Neural crest cell (in vitro differentiated cells): ENCODE measurements at regions not wholly inside any gene's neighbourhood (a gene's known extent, or its start where the extent isn't known, plus 50 kb on each side); places are given as distances from the start of the nearest gene placed in this dataset.

Source experiments
- DNase-seq: peaks from one replicate; pipeline ENCODE4 v3.0.0; 2021; ENCODE audit warnings: low read depth, mixed read lengths, low spot score
- H3K27ac Mint-ChIP-seq: one replicate; pipeline ENCODE4 v1.8.0; 2021; ENCODE audit warnings: mild to moderate bottlenecking, mixed read lengths; ENCODE audit not compliant: unreplicated experiment
- H3K27me3 Mint-ChIP-seq: 2 replicates; pipeline ENCODE4 v1.8.0; 2021; ENCODE audit warnings: low read depth, mild to moderate bottlenecking, mixed read lengths
- H3K36me3 Mint-ChIP-seq: 2 replicates; pipeline ENCODE4 v1.8.0; 2021; ENCODE audit warnings: low read depth, mild to moderate bottlenecking, mixed read lengths
- H3K4me1 Mint-ChIP-seq: 2 replicates; pipeline ENCODE4 v1.8.0; 2021; ENCODE audit warnings: mixed read lengths
- H3K4me3 Mint-ChIP-seq: one replicate; pipeline ENCODE4 v1.8.0; 2021; ENCODE audit warnings: mild to moderate bottlenecking, mixed read lengths
- H3K9me3 Mint-ChIP-seq: 2 replicates; pipeline ENCODE4 v1.8.0; 2021; ENCODE audit warnings: mixed read lengths
- CTCF ChIP-seq: fragments of 200-600 bp; sonication (generic); conservative IDR thresholded peaks from 2 replicates; pipeline ENCODE4 v1.5.0; 2021; ENCODE audit warnings: antibody characterized with exemption, mild to moderate bottlenecking

GRCh38 chr16:64013856-64014255, 1108.0 kb downstream of the CDH11 start:
- Mint-ChIP-seq H3K27ac (no peak overlapping the region), H3K4me1 (no peaks in the 10 kb centered on the region), H3K36me3 (peaks cover 2% of the 10 kb centered on the region), H3K27me3 (no peaks in the 10 kb centered on the region), H3K9me3 (no peaks in the 10 kb centered on the region), H3K4me3 (no peak overlapping the region)
- TF ChIP-seq CTCF, result no peak
- no peak for DNase-seq

GRCh38 chr16:64012166-64012565, 1109.7 kb downstream of the CDH11 start:
- Mint-ChIP-seq H3K27ac (no peak overlapping the region), H3K4me1 (no peaks in the 10 kb centered on the region), H3K9me3 (no peaks in the 10 kb centered on the region), H3K4me3 (no peak overlapping the region), H3K36me3 (peaks cover 2% of the 10 kb centered on the region), H3K27me3 (no peaks in the 10 kb centered on the region)
- no peak for TF ChIP-seq CTCF
- no peak for DNase-seq

- Mint-ChIP-seq H3K9me3 (no peaks in the 10 kb centered on the region), H3K27me3 (no peaks in the 10 kb centered on the region), H3K4me3 (no peak overlapping the region), H3K4me1 (no peaks in the 10 kb centered on the region), H3K27ac (no peak overlapping the region), H3K36me3 (peaks cover 2% of the 10 kb centered on the region)
- DNase-seq, result no peak
- TF ChIP-seq CTCF, result no peak
Observed at GRCh38 chr16:64011650-64012049, 1110.2 kb downstream of the CDH11 start.

- Mint-ChIP-seq H3K27ac (no peak overlapping the region), H3K9me3 (no peaks in the 10 kb centered on the region), H3K36me3 (peaks cover 6% of the 10 kb centered on the region), H3K4me3 (no peak overlapping the region), H3K27me3 (no peaks in the 10 kb centered on the region), H3K4me1 (no peaks in the 10 kb centered on the region)
- no peak for TF ChIP-seq CTCF
- no peak for DNase-seq
Observed at GRCh38 chr16:64008131-64008530, 1113.7 kb downstream of the CDH11 start.

GRCh38 chr16:64004116-64004515, 1117.7 kb downstream of the CDH11 start:
- H3K4me3 Mint-ChIP-seq, result no peak overlapping the region
- DNase-seq, result no peak
- H3K4me1 Mint-ChIP-seq, result no peaks in the 10 kb centered on the region
- H3K27ac Mint-ChIP-seq, result no peak overlapping the region
- no peaks in the 10 kb centered on the region for H3K27me3 Mint-ChIP-seq
- no peak for TF ChIP-seq CTCF
- H3K9me3 Mint-ChIP-seq, result peaks cover 4% of the 10 kb centered on the region
- peaks cover 4% of the 10 kb centered on the region for H3K36me3 Mint-ChIP-seq

GRCh38 chr16:63995025-63995424, 1126.8 kb downstream of the CDH11 start:
- H3K27ac Mint-ChIP-seq, result no peak overlapping the region
- peaks cover 3% of the 10 kb centered on the region for H3K27me3 Mint-ChIP-seq
- no peak for DNase-seq
- H3K36me3 Mint-ChIP-seq, result no peaks in the 10 kb centered on the region
- peaks cover 6% of the 10 kb centered on the region for H3K4me1 Mint-ChIP-seq
- H3K4me3 Mint-ChIP-seq, result no peak overlapping the region
- peaks cover 2% of the 10 kb centered on the region for H3K9me3 Mint-ChIP-seq
- TF ChIP-seq CTCF, result no peak
